Mesothelial cell of epicardium (in vitro differentiated cells): ENCODE measurements at regions not wholly inside any gene's neighbourhood (a gene's known extent, or its start where the extent isn't known, plus 50 kb on each side); places are given as distances from the start of the nearest gene placed in this dataset.

Experiments used
- DNase-seq, 2 experiments: peaks; one replicate each; pipeline ENCODE4 v3.0.0; 2021; ENCODE audit warnings: low spot score in 2 of 2; ENCODE audit not compliant: unreplicated experiment in 2 of 2
- H3K27ac Mint-ChIP-seq: 2 replicates; pipeline ENCODE4 v1.8.0; 2021; ENCODE audit warnings: mixed read lengths
- H3K27me3 Mint-ChIP-seq: 2 replicates; pipeline ENCODE4 v1.8.0; 2021; ENCODE audit warnings: low read depth, mixed read lengths
- H3K36me3 Mint-ChIP-seq: 2 replicates; pipeline ENCODE4 v1.8.0; 2021; ENCODE audit warnings: mixed read lengths
- H3K4me1 Mint-ChIP-seq: 2 replicates; pipeline ENCODE4 v1.8.0; 2021; ENCODE audit warnings: mixed read lengths
- H3K4me3 Mint-ChIP-seq: 2 replicates; pipeline ENCODE4 v1.8.0; 2021; ENCODE audit warnings: mild to moderate bottlenecking, moderate library complexity, mixed read lengths
- H3K9me3 Mint-ChIP-seq: 2 replicates; pipeline ENCODE4 v1.8.0; 2021; ENCODE audit warnings: mixed read lengths
- CTCF ChIP-seq: fragments of 200-600 bp; sonication (generic); IDR thresholded peaks from one replicate; pipeline ENCODE4 v1.5.0; 2021; ENCODE audit warnings: antibody characterized with exemption; ENCODE audit not compliant: unreplicated experiment

- Mint-ChIP-seq H3K27ac (peak overlapping the region; percentile 78), H3K4me3 (no peak overlapping the region), H3K9me3 (no peaks in the 10 kb centered on the region), H3K4me1 (peaks cover 67% of the 10 kb centered on the region), H3K36me3 (no peaks in the 10 kb centered on the region), H3K27me3 (no peaks in the 10 kb centered on the region)
- TF ChIP-seq CTCF, result no peak
- peak in 1 of 2 experiments; percentile 17 for DNase-seq
These were observed 78.9 kb downstream of the CPN2 start for GRCh38 chr3:194272221-194272620.

GRCh38 chr3:194272861-194273742 is 78.0 kb downstream of the CPN2 start:
- peak overlapping the region; percentile 78 for H3K27ac Mint-ChIP-seq
- no peak overlapping the region for H3K4me3 Mint-ChIP-seq
- no peaks in the 10 kb centered on the region for H3K9me3 Mint-ChIP-seq
- DNase-seq, result peak in 1 of 2 experiments; percentile 14
- H3K4me1 Mint-ChIP-seq, result peaks cover 70% of the 10 kb centered on the region
- no peaks in the 10 kb centered on the region for H3K36me3 Mint-ChIP-seq
- H3K27me3 Mint-ChIP-seq, result no peaks in the 10 kb centered on the region
- TF ChIP-seq CTCF, result no peak

GRCh38 chr3:194273743-194274310 is 77.3 kb downstream of the CPN2 start:
- TF ChIP-seq CTCF, result no peak
- no peak overlapping the region for H3K4me3 Mint-ChIP-seq
- H3K9me3 Mint-ChIP-seq, result no peaks in the 10 kb centered on the region
- H3K27me3 Mint-ChIP-seq, result no peaks in the 10 kb centered on the region
- peaks cover 73% of the 10 kb centered on the region for H3K4me1 Mint-ChIP-seq
- H3K27ac Mint-ChIP-seq, result peak overlapping the region; percentile 69
- DNase-seq, result no peak
- H3K36me3 Mint-ChIP-seq, result no peaks in the 10 kb centered on the region

- no peaks in the 10 kb centered on the region for H3K36me3 Mint-ChIP-seq
- peaks cover 76% of the 10 kb centered on the region for H3K4me1 Mint-ChIP-seq
- no peak for DNase-seq
- H3K27me3 Mint-ChIP-seq, result no peaks in the 10 kb centered on the region
- H3K27ac Mint-ChIP-seq, result peak overlapping the region; percentile 86
- no peaks in the 10 kb centered on the region for H3K9me3 Mint-ChIP-seq
- no peak overlapping the region for H3K4me3 Mint-ChIP-seq
- no peak for TF ChIP-seq CTCF
These were observed 76.6 kb downstream of the CPN2 start for GRCh38 chr3:194274424-194275085.

- peak in 1 of 2 experiments; percentile 5 for DNase-seq
- no peaks in the 10 kb centered on the region for H3K27me3 Mint-ChIP-seq
- H3K4me3 Mint-ChIP-seq, result peak overlapping the region; percentile 22
These were observed 75.8 kb downstream of the CPN2 start for GRCh38 chr3:194275291-194275690.

More at GRCh38 chr3:194275291-194275690, 75.8 kb downstream of the CPN2 start:
- Mint-ChIP-seq H3K9me3 (no peaks in the 10 kb centered on the region), H3K4me1 (peaks cover 74% of the 10 kb centered on the region), H3K27ac (peak overlapping the region; percentile 86), H3K36me3 (no peaks in the 10 kb centered on the region)
- no peak for TF ChIP-seq CTCF
